ENCODE measurements at regions not wholly inside any gene's neighbourhood (a gene's known extent, or its start where the extent isn't known, plus 50 kb on each side); places are given as distances from the start of the nearest gene placed in this dataset.

DNA sequence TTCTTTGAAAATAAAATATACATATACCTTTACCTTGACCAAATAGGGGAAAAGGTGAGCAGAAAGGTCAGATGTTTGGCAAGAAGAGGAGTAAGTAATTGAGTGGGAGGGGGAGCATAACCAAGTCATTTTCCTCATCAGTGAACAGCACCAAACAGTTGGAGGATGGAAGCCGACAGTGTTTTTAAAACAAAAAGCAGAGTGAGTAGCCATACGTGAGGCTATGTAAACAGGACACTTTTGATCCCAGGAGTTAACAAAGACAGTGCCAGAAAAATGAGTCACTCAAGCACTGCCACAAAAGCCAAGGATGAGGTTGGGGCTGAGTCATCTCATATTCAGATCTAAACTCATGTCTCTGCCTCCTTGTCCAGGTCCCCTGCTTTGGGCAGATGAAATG is 734.7 kb downstream of the KCNA4 start:
- no peaks in the 10 kb centered on the region for H3K4me1 ChIP-seq (ENCODE audit: control insufficient read depth in 5 of 5, insufficient read depth in 5 of 5, low read length in 5 of 5)
- H3K27me3 ChIP-seq (ENCODE audit: control insufficient read depth in 3 of 3, insufficient read depth in 3 of 3, low read length in 2 of 3), result no peaks in the 10 kb centered on the region
- ATAC-seq (ENCODE audit: insufficient read depth, low FRiP score), result no peak
- 41 to 53% methylated on average over 2 of the region's 2 CpGs for WGBS, 2 donors
- DNase-seq, result no peak
- H3K36me3 ChIP-seq (ENCODE audit: control insufficient read depth in 4 of 4, insufficient read depth in 4 of 4, low read length in 4 of 4), result no peaks in the 10 kb centered on the region
- H3K9me3 ChIP-seq (ENCODE audit: control insufficient read depth in 4 of 4, insufficient read depth in 3 of 4, low read length in 3 of 4), result no peaks in the 10 kb centered on the region
- H3K27ac ChIP-seq (ENCODE audit: low read depth in 1 of 2, low read length in 1 of 2), result no peak overlapping the region
- no peak overlapping the region for H3K4me3 ChIP-seq
- H3K9ac ChIP-seq (ENCODE audit: insufficient read depth in 1 of 2, low read length in 2 of 2), result no peak overlapping the region
- TF ChIP-seq, protein P1, sequence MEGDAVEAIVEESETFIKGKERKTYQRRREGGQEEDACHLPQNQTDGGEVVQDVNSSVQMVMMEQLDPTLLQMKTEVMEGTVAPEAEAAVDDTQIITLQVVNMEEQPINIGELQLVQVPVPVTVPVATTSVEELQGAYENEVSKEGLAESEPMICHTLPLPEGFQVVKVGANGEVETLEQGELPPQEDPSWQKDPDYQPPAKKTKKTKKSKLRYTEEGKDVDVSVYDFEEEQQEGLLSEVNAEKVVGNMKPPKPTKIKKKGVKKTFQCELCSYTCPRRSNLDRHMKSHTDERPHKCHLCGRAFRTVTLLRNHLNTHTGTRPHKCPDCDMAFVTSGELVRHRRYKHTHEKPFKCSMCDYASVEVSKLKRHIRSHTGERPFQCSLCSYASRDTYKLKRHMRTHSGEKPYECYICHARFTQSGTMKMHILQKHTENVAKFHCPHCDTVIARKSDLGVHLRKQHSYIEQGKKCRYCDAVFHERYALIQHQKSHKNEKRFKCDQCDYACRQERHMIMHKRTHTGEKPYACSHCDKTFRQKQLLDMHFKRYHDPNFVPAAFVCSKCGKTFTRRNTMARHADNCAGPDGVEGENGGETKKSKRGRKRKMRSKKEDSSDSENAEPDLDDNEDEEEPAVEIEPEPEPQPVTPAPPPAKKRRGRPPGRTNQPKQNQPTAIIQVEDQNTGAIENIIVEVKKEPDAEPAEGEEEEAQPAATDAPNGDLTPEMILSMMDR (IDR thresholded peaks at IDR 0.05; ENCODE audit: control extremely low read depth, extremely low read depth), result no peak

DNA sequence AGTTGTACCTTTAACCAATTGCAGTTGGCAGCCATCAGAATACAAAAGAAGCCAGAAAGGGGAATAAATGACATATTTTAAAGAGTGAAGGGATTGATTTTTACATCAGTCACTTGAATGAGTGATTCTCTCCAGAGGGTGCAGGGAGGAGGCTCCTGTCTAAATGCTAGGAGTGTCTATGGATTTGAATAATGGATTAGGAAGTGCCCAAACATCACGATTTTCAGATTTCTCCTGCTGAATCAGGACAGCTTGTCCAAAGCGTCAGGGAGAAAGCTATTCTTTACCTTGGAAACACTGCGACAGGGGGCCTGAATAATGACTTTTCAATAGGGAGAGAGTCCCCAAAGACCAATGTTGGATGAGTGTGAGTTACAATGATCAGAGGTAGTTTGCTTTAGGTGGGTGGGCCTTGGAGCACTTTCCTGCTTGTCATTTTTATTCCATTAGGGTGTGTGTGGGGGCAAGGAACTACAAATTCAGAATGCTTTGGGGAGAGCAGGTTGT is 735.5 kb downstream of the KCNA4 start:
- H3K4me1 ChIP-seq (ENCODE audit: control insufficient read depth in 5 of 5, insufficient read depth in 5 of 5, low read length in 5 of 5), result no peaks in the 10 kb centered on the region
- no peak overlapping the region for H3K4me3 ChIP-seq
- H3K9me3 ChIP-seq (ENCODE audit: control insufficient read depth in 4 of 4, insufficient read depth in 3 of 4, low read length in 3 of 4), result no peaks in the 10 kb centered on the region
- TF ChIP-seq, protein P1 (IDR thresholded peaks at IDR 0.05; ENCODE audit: control extremely low read depth, extremely low read depth), result no peak
- no peak for ATAC-seq (ENCODE audit: insufficient read depth, low FRiP score)
- no peaks in the 10 kb centered on the region for H3K27me3 ChIP-seq (ENCODE audit: control insufficient read depth in 3 of 3, insufficient read depth in 3 of 3, low read length in 2 of 3)
- no peak overlapping the region for H3K9ac ChIP-seq (ENCODE audit: insufficient read depth in 1 of 2, low read length in 2 of 2)
- H3K36me3 ChIP-seq (ENCODE audit: control insufficient read depth in 4 of 4, insufficient read depth in 4 of 4, low read length in 4 of 4), result no peaks in the 10 kb centered on the region
- no peak for DNase-seq
- WGBS, 2 donors, result 65 to 78% methylated on average over 3 of the region's 3 CpGs
- H3K27ac ChIP-seq (ENCODE audit: low read depth in 1 of 2, low read length in 1 of 2), result no peak overlapping the region

DNA sequence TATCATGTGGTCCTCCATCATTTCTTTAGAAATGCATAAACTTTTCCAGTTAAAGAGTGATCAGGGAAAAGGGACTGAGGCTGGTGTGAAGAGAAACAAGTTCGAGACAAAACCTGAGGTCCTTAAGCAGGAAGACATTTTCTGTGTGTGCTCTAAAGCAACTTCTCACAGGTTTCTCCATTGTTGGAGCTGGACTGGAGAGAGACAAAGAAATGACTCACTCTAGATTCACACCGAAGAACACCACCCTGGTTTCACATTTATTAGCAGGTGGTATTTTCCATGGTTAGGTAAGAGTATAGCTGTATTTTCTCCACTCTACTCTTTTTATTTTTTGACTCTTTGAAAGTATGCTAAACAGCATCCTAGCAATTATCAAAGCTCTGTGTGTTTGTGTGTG is 736.4 kb downstream of the KCNA4 start:
- Histone ChIP-seq H3K4me1 (ENCODE audit: control insufficient read depth in 5 of 5, insufficient read depth in 5 of 5, low read length in 5 of 5) (no peaks in the 10 kb centered on the region), H3K4me3 (no peak overlapping the region), H3K36me3 (ENCODE audit: control insufficient read depth in 4 of 4, insufficient read depth in 4 of 4, low read length in 4 of 4) (no peaks in the 10 kb centered on the region), H3K27ac (ENCODE audit: low read depth in 1 of 2, low read length in 1 of 2) (no peak overlapping the region), H3K9me3 (ENCODE audit: control insufficient read depth in 4 of 4, insufficient read depth in 3 of 4, low read length in 3 of 4) (no peaks in the 10 kb centered on the region), H3K9ac (ENCODE audit: insufficient read depth in 1 of 2, low read length in 2 of 2) (no peak overlapping the region), H3K27me3 (ENCODE audit: control insufficient read depth in 3 of 3, insufficient read depth in 3 of 3, low read length in 2 of 3) (no peaks in the 10 kb centered on the region)
- TF ChIP-seq, protein P1 (IDR thresholded peaks at IDR 0.05; ENCODE audit: control extremely low read depth, extremely low read depth), result no peak
- WGBS, 2 donors, result 80 to 82% methylated on average over 2 of the region's 2 CpGs
- DNase-seq (no peak), ATAC-seq (ENCODE audit: insufficient read depth, low FRiP score) (no peak)

DNA sequence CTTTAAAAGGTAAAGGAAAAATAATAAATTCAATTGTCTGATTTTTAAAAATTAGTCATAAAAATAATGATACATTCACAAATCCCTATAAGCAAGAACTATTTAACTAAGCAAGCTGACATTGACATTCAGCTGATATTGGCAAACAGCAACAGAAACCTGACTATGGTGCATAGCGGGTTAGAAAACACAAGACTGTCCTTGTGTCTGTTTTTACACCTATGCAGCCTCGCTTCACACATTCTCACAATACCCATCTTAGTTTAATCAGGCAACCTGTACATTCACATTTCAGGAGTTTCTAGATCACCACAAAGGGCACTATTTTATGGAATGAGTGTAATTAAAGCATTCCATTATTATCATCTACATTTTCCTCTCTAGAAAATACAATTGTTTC is 737.1 kb downstream of the KCNA4 start:
- 89 to 94% methylated on average over 2 of the region's 2 CpGs for WGBS, 2 donors
- no peak overlapping the region for H3K9ac ChIP-seq (ENCODE audit: insufficient read depth in 1 of 2, low read length in 2 of 2)
- ATAC-seq (ENCODE audit: insufficient read depth, low FRiP score), result no peak

More for the DNA sequence above, 737.1 kb downstream of the KCNA4 start:
- H3K9me3 ChIP-seq (ENCODE audit: control insufficient read depth in 4 of 4, insufficient read depth in 3 of 4, low read length in 3 of 4), result no peaks in the 10 kb centered on the region
- no peak overlapping the region for H3K27ac ChIP-seq (ENCODE audit: low read depth in 1 of 2, low read length in 1 of 2)
- H3K4me1 ChIP-seq (ENCODE audit: control insufficient read depth in 5 of 5, insufficient read depth in 5 of 5, low read length in 5 of 5), result no peaks in the 10 kb centered on the region
- H3K27me3 ChIP-seq (ENCODE audit: control insufficient read depth in 3 of 3, insufficient read depth in 3 of 3, low read length in 2 of 3), result no peaks in the 10 kb centered on the region
- TF ChIP-seq, protein P1 (IDR thresholded peaks at IDR 0.05; ENCODE audit: control extremely low read depth, extremely low read depth), result no peak
- no peak overlapping the region for H3K4me3 ChIP-seq
- no peaks in the 10 kb centered on the region for H3K36me3 ChIP-seq (ENCODE audit: control insufficient read depth in 4 of 4, insufficient read depth in 4 of 4, low read length in 4 of 4)
- no peak for DNase-seq

Measured in lung (tissue), 11 donors.